ENCODE measurements at regions not wholly inside any gene's neighbourhood (a gene's known extent, or its start where the extent isn't known, plus 50 kb on each side); places are given as distances from the start of the nearest gene placed in this dataset.

GRCh38 chr14:51515611-51516010 is 136.1 kb upstream of the FRMD6 start:
- no peak overlapping the region for H3K9ac ChIP-seq (ENCODE audit: low read depth in 1 of 2, low read length in 2 of 2)
- no peaks in the 10 kb centered on the region for H3K4me1 ChIP-seq (ENCODE audit: control insufficient read depth in 2 of 2, insufficient read depth in 2 of 2, low read length in 2 of 2)
- H3K9me3 ChIP-seq (ENCODE audit: control insufficient read depth in 2 of 2, low read length in 2 of 2): no peaks in the 10 kb centered on the region
- H3K27me3 ChIP-seq (ENCODE audit: control insufficient read depth in 2 of 2, insufficient read depth in 2 of 2, low read length in 2 of 2): no peaks in the 10 kb centered on the region
- no peak overlapping the region for H3K27ac ChIP-seq (ENCODE audit: low read depth in 2 of 2, low read length in 2 of 2)
- no peaks in the 10 kb centered on the region for H3K36me3 ChIP-seq (ENCODE audit: control insufficient read depth in 2 of 2, insufficient read depth in 2 of 2, low read length in 2 of 2)
- H3K4me3 ChIP-seq (ENCODE audit: low read length in 2 of 2): no peak overlapping the region

- no peaks in the 10 kb centered on the region for H3K36me3 ChIP-seq (ENCODE audit: control insufficient read depth in 2 of 2, insufficient read depth in 2 of 2, low read length in 2 of 2)
- no peak overlapping the region for H3K4me3 ChIP-seq (ENCODE audit: low read length in 2 of 2)
- H3K4me1 ChIP-seq (ENCODE audit: control insufficient read depth in 2 of 2, insufficient read depth in 2 of 2, low read length in 2 of 2): no peaks in the 10 kb centered on the region
- H3K27me3 ChIP-seq (ENCODE audit: control insufficient read depth in 2 of 2, insufficient read depth in 2 of 2, low read length in 2 of 2): no peaks in the 10 kb centered on the region
- H3K9me3 ChIP-seq (ENCODE audit: control insufficient read depth in 2 of 2, low read length in 2 of 2): no peaks in the 10 kb centered on the region
- no peak overlapping the region for H3K9ac ChIP-seq (ENCODE audit: low read depth in 1 of 2, low read length in 2 of 2)
- no peak overlapping the region for H3K27ac ChIP-seq (ENCODE audit: low read depth in 2 of 2, low read length in 2 of 2)
Measured at GRCh38 chr14:51516706-51517395, 134.9 kb upstream of the FRMD6 start.

- no peaks in the 10 kb centered on the region for H3K27me3 ChIP-seq (ENCODE audit: control insufficient read depth in 2 of 2, insufficient read depth in 2 of 2, low read length in 2 of 2)
- no peak overlapping the region for H3K9ac ChIP-seq (ENCODE audit: low read depth in 1 of 2, low read length in 2 of 2)
- no peak overlapping the region for H3K4me3 ChIP-seq (ENCODE audit: low read length in 2 of 2)
- H3K9me3 ChIP-seq (ENCODE audit: control insufficient read depth in 2 of 2, low read length in 2 of 2): no peaks in the 10 kb centered on the region
- no peak overlapping the region for H3K27ac ChIP-seq (ENCODE audit: low read depth in 2 of 2, low read length in 2 of 2)
- no peaks in the 10 kb centered on the region for H3K36me3 ChIP-seq (ENCODE audit: control insufficient read depth in 2 of 2, insufficient read depth in 2 of 2, low read length in 2 of 2)
- no peaks in the 10 kb centered on the region for H3K4me1 ChIP-seq (ENCODE audit: control insufficient read depth in 2 of 2, insufficient read depth in 2 of 2, low read length in 2 of 2)
Measured at GRCh38 chr14:51518280-51518679, 133.4 kb upstream of the FRMD6 start.

- H3K27ac ChIP-seq (ENCODE audit: low read depth in 2 of 2, low read length in 2 of 2): no peak overlapping the region
- no peaks in the 10 kb centered on the region for H3K36me3 ChIP-seq (ENCODE audit: control insufficient read depth in 2 of 2, insufficient read depth in 2 of 2, low read length in 2 of 2)
- no peak overlapping the region for H3K9ac ChIP-seq (ENCODE audit: low read depth in 1 of 2, low read length in 2 of 2)
- no peaks in the 10 kb centered on the region for H3K27me3 ChIP-seq (ENCODE audit: control insufficient read depth in 2 of 2, insufficient read depth in 2 of 2, low read length in 2 of 2)
- H3K4me3 ChIP-seq (ENCODE audit: low read length in 2 of 2): no peak overlapping the region
- no peaks in the 10 kb centered on the region for H3K4me1 ChIP-seq (ENCODE audit: control insufficient read depth in 2 of 2, insufficient read depth in 2 of 2, low read length in 2 of 2)
- H3K9me3 ChIP-seq (ENCODE audit: control insufficient read depth in 2 of 2, low read length in 2 of 2): no peaks in the 10 kb centered on the region
Measured at GRCh38 chr14:51518711-51519110, 133.0 kb upstream of the FRMD6 start.

- Histone ChIP-seq H3K36me3 (ENCODE audit: control insufficient read depth in 2 of 2, insufficient read depth in 2 of 2, low read length in 2 of 2) (no peaks in the 10 kb centered on the region), H3K4me3 (ENCODE audit: low read length in 2 of 2) (no peak overlapping the region), H3K4me1 (ENCODE audit: control insufficient read depth in 2 of 2, insufficient read depth in 2 of 2, low read length in 2 of 2) (no peaks in the 10 kb centered on the region), H3K9ac (ENCODE audit: low read depth in 1 of 2, low read length in 2 of 2) (no peak overlapping the region), H3K27me3 (ENCODE audit: control insufficient read depth in 2 of 2, insufficient read depth in 2 of 2, low read length in 2 of 2) (no peaks in the 10 kb centered on the region), H3K27ac (ENCODE audit: low read depth in 2 of 2, low read length in 2 of 2) (no peak overlapping the region), H3K9me3 (ENCODE audit: control insufficient read depth in 2 of 2, low read length in 2 of 2) (no peaks in the 10 kb centered on the region)
Measured at GRCh38 chr14:51520087-51520486, 131.6 kb upstream of the FRMD6 start.

GRCh38 chr14:51521764-51522163 is 129.9 kb upstream of the FRMD6 start:
- Histone ChIP-seq H3K27ac (ENCODE audit: low read depth in 2 of 2, low read length in 2 of 2) (no peak overlapping the region), H3K9me3 (ENCODE audit: control insufficient read depth in 2 of 2, low read length in 2 of 2) (no peaks in the 10 kb centered on the region), H3K36me3 (ENCODE audit: control insufficient read depth in 2 of 2, insufficient read depth in 2 of 2, low read length in 2 of 2) (no peaks in the 10 kb centered on the region), H3K9ac (ENCODE audit: low read depth in 1 of 2, low read length in 2 of 2) (no peak overlapping the region), H3K4me1 (ENCODE audit: control insufficient read depth in 2 of 2, insufficient read depth in 2 of 2, low read length in 2 of 2) (no peaks in the 10 kb centered on the region), H3K4me3 (ENCODE audit: low read length in 2 of 2) (no peak overlapping the region), H3K27me3 (ENCODE audit: control insufficient read depth in 2 of 2, insufficient read depth in 2 of 2, low read length in 2 of 2) (no peaks in the 10 kb centered on the region)

GRCh38 chr14:51523243-51523642 is 128.5 kb upstream of the FRMD6 start:
- Histone ChIP-seq H3K4me3 (ENCODE audit: low read length in 2 of 2) (no peak overlapping the region), H3K27me3 (ENCODE audit: control insufficient read depth in 2 of 2, insufficient read depth in 2 of 2, low read length in 2 of 2) (no peaks in the 10 kb centered on the region), H3K9me3 (ENCODE audit: control insufficient read depth in 2 of 2, low read length in 2 of 2) (no peaks in the 10 kb centered on the region), H3K27ac (ENCODE audit: low read depth in 2 of 2, low read length in 2 of 2) (no peak overlapping the region), H3K4me1 (ENCODE audit: control insufficient read depth in 2 of 2, insufficient read depth in 2 of 2, low read length in 2 of 2) (no peaks in the 10 kb centered on the region), H3K9ac (ENCODE audit: low read depth in 1 of 2, low read length in 2 of 2) (no peak overlapping the region), H3K36me3 (ENCODE audit: control insufficient read depth in 2 of 2, insufficient read depth in 2 of 2, low read length in 2 of 2) (no peaks in the 10 kb centered on the region)

- Histone ChIP-seq H3K27me3 (ENCODE audit: control insufficient read depth in 2 of 2, insufficient read depth in 2 of 2, low read length in 2 of 2) (no peaks in the 10 kb centered on the region), H3K4me3 (ENCODE audit: low read length in 2 of 2) (no peak overlapping the region), H3K4me1 (ENCODE audit: control insufficient read depth in 2 of 2, insufficient read depth in 2 of 2, low read length in 2 of 2) (no peaks in the 10 kb centered on the region), H3K36me3 (ENCODE audit: control insufficient read depth in 2 of 2, insufficient read depth in 2 of 2, low read length in 2 of 2) (no peaks in the 10 kb centered on the region), H3K9me3 (ENCODE audit: control insufficient read depth in 2 of 2, low read length in 2 of 2) (no peaks in the 10 kb centered on the region), H3K9ac (ENCODE audit: low read depth in 1 of 2, low read length in 2 of 2) (no peak overlapping the region), H3K27ac (ENCODE audit: low read depth in 2 of 2, low read length in 2 of 2) (no peak overlapping the region)
Measured at GRCh38 chr14:51525739-51526138, 126.0 kb upstream of the FRMD6 start.

- Histone ChIP-seq H3K9me3 (ENCODE audit: control insufficient read depth in 2 of 2, low read length in 2 of 2) (no peaks in the 10 kb centered on the region), H3K9ac (ENCODE audit: low read depth in 1 of 2, low read length in 2 of 2) (no peak overlapping the region), H3K27ac (ENCODE audit: low read depth in 2 of 2, low read length in 2 of 2) (peak overlapping the region in 1 of 2 donors; percentile 29), H3K36me3 (ENCODE audit: control insufficient read depth in 2 of 2, insufficient read depth in 2 of 2, low read length in 2 of 2) (no peaks in the 10 kb centered on the region), H3K27me3 (ENCODE audit: control insufficient read depth in 2 of 2, insufficient read depth in 2 of 2, low read length in 2 of 2) (no peaks in the 10 kb centered on the region), H3K4me1 (ENCODE audit: control insufficient read depth in 2 of 2, insufficient read depth in 2 of 2, low read length in 2 of 2) (no peaks in the 10 kb centered on the region), H3K4me3 (ENCODE audit: low read length in 2 of 2) (no peak overlapping the region)
Measured at GRCh38 chr14:51527073-51527472, 124.6 kb upstream of the FRMD6 start.

GRCh38 chr14:51529736-51530135 is 122.0 kb upstream of the FRMD6 start:
- no peak overlapping the region for H3K9ac ChIP-seq (ENCODE audit: low read depth in 1 of 2, low read length in 2 of 2)
- no peaks in the 10 kb centered on the region for H3K27me3 ChIP-seq (ENCODE audit: control insufficient read depth in 2 of 2, insufficient read depth in 2 of 2, low read length in 2 of 2)
- H3K27ac ChIP-seq (ENCODE audit: low read depth in 2 of 2, low read length in 2 of 2): no peak overlapping the region
- H3K4me1 ChIP-seq (ENCODE audit: control insufficient read depth in 2 of 2, insufficient read depth in 2 of 2, low read length in 2 of 2): no peaks in the 10 kb centered on the region
- no peak overlapping the region for H3K4me3 ChIP-seq (ENCODE audit: low read length in 2 of 2)
- no peaks in the 10 kb centered on the region for H3K36me3 ChIP-seq (ENCODE audit: control insufficient read depth in 2 of 2, insufficient read depth in 2 of 2, low read length in 2 of 2)
- H3K9me3 ChIP-seq (ENCODE audit: control insufficient read depth in 2 of 2, low read length in 2 of 2): no peaks in the 10 kb centered on the region

GRCh38 chr14:51533160-51533559 is 118.5 kb upstream of the FRMD6 start:
- H3K36me3 ChIP-seq (ENCODE audit: control insufficient read depth in 2 of 2, insufficient read depth in 2 of 2, low read length in 2 of 2): no peaks in the 10 kb centered on the region
- H3K4me1 ChIP-seq (ENCODE audit: control insufficient read depth in 2 of 2, insufficient read depth in 2 of 2, low read length in 2 of 2): no peaks in the 10 kb centered on the region
- H3K4me3 ChIP-seq (ENCODE audit: low read length in 2 of 2): no peak overlapping the region
- no peak overlapping the region for H3K27ac ChIP-seq (ENCODE audit: low read depth in 2 of 2, low read length in 2 of 2)
- H3K9me3 ChIP-seq (ENCODE audit: control insufficient read depth in 2 of 2, low read length in 2 of 2): peaks cover 0 to 3% of the 10 kb centered on the region in 2 donors
- no peak overlapping the region for H3K9ac ChIP-seq (ENCODE audit: low read depth in 1 of 2, low read length in 2 of 2)
- H3K27me3 ChIP-seq (ENCODE audit: control insufficient read depth in 2 of 2, insufficient read depth in 2 of 2, low read length in 2 of 2): no peaks in the 10 kb centered on the region
